ENCODE measurements at regions not wholly inside any gene's neighbourhood (a gene's known extent, or its start where the extent isn't known, plus 50 kb on each side); places are given as distances from the start of the nearest gene placed in this dataset.

GRCh38 chr15:95328559-95328958, 1001.9 kb upstream of the NR2F2 start:
- peak in 1 of 6 experiments; percentile 11 for TF ChIP-seq CTCF (IDR thresholded peaks at IDR 0.05)
- no peak for TF ChIP-seq POLR2A (IDR thresholded peaks at IDR 0.05)
